H1 (cell line): ENCODE measurements at regions not wholly inside any gene's neighbourhood (a gene's known extent, or its start where the extent isn't known, plus 50 kb on each side); places are given as distances from the start of the nearest gene placed in this dataset.

Experiments
- CTCF ChIA-PET: fragments of 300-600 bp; sonication (Branson Sonifier 250); formaldehyde crosslinking; loops from one replicate; lab custom pipeline; 2021; ENCODE audit not compliant: partially characterized antibody; lab: Charles Lee
- POLR2A ChIA-PET: fragments of 300-600 bp; sonication (Branson Sonifier 250); formaldehyde crosslinking; loops from one replicate; lab custom pipeline; 2021; ENCODE audit warnings: inconsistent platforms; ENCODE audit not compliant: partially characterized antibody; lab: Charles Lee
- DNase-seq, 2 experiments: peaks; one replicate each; pipeline versions ENCODE4 v3.0.0 to v3.0.0-alpha.2; 2010 to 2022; ENCODE audit warnings: low spot score in 2 of 2, low read depth in 1 of 2, mixed read lengths in 1 of 2
- FAIRE-seq: peaks from 2 replicates; lab custom pipeline; 2011; peaks lifted over from hg19 to GRCh38; lab: Jason Lieb, UNC
- H2AFZ ChIP-seq: 2 replicates; pipeline ENCODE4 v1.8.1; 2012; ENCODE audit warnings: low read length, inconsistent platforms
- H2AK5ac ChIP-seq: 2 replicates; pipeline ENCODE4 v1.6.1; 2013; ENCODE audit warnings: low read depth, low read length
- H2BK120ac ChIP-seq: replicated peaks from 2 replicates; pipeline ENCODE3; 2013; ENCODE audit warnings: low read depth, low read length, inconsistent platforms
- H2BK12ac ChIP-seq: 2 replicates; pipeline ENCODE4 v1.6.1; 2013; ENCODE audit warnings: low read depth, low read length
- H2BK15ac ChIP-seq: 2 replicates; pipeline ENCODE4 v1.6.1; 2013; ENCODE audit warnings: low read length
- H2BK20ac ChIP-seq: 2 replicates; pipeline ENCODE4 v1.6.1; 2013; ENCODE audit warnings: low read length
- H2BK5ac ChIP-seq: 2 replicates; pipeline ENCODE4 v1.6.1; 2013; ENCODE audit warnings: low read depth, low read length
- H3K14ac ChIP-seq: 2 replicates; pipeline ENCODE4 v1.6.1; 2013; ENCODE audit warnings: inconsistent platforms; ENCODE audit not compliant: insufficient read length
- H3K18ac ChIP-seq: 2 replicates; pipeline ENCODE4 v1.6.1; 2013; ENCODE audit warnings: low read length; ENCODE audit errors: extremely low read depth
- H3K23ac ChIP-seq: 2 replicates; pipeline ENCODE4 v1.6.1; 2013; ENCODE audit warnings: inconsistent platforms; ENCODE audit not compliant: insufficient read length
- H3K23me2 ChIP-seq: 2 replicates; pipeline ENCODE4 v1.6.1; 2013; ENCODE audit warnings: low read depth, low read length
- H3K27ac ChIP-seq: 2 replicates; pipeline ENCODE4 v1.6.1; 2011; ENCODE audit warnings: low read depth, low read length, inconsistent platforms
- H3K27me3 ChIP-seq, 4 experiments: replicated peaks in 1 of 4; 1 replicate in 1 of 4; 2 replicates in 3 of 4; pipeline versions ENCODE4 v1.6.1 to v1.8.1; 2011 to 2013; ENCODE audit warnings: low read length in 3 of 4, mild to moderate bottlenecking in 3 of 4, inconsistent platforms in 2 of 4, mixed read lengths in 2 of 4, moderate library complexity in 1 of 4; ENCODE audit not compliant: control insufficient read depth in 3 of 4, insufficient read depth in 3 of 4; ENCODE audit errors: extremely low read depth in 1 of 4
- H3K36me3 ChIP-seq, 4 experiments: 2 replicates each; pipeline versions ENCODE4 v1.6.1 to v1.8.1; 2011 to 2013; ENCODE audit warnings: mild to moderate bottlenecking in 4 of 4, low read length in 3 of 4, moderate library complexity in 2 of 4, control low read depth in 1 of 4, inconsistent platforms in 1 of 4; ENCODE audit not compliant: insufficient read depth in 4 of 4, control insufficient read depth in 2 of 4
- H3K4ac ChIP-seq: replicated peaks from 2 replicates; pipeline ENCODE3; 2013; ENCODE audit warnings: low read length, low read depth, mixed read lengths, inconsistent platforms; ENCODE audit not compliant: insufficient read length
- H3K4me1 ChIP-seq, 4 experiments: replicated peaks in 1 of 4; 1 replicate in 1 of 4; 2 replicates in 3 of 4; pipeline versions ENCODE4 v1.6.1 to v1.8.1; 2011 to 2013; ENCODE audit warnings: low read length in 3 of 4, inconsistent platforms in 2 of 4, mixed read lengths in 1 of 4; ENCODE audit not compliant: insufficient read depth in 4 of 4, control insufficient read depth in 3 of 4
- H3K4me2 ChIP-seq, 2 experiments: 2 replicates each; pipeline versions ENCODE4 v1.6.1 to v1.8.1; 2011 to 2013; ENCODE audit warnings: low read depth in 2 of 2, low read length in 2 of 2, control low read depth in 1 of 2, inconsistent platforms in 1 of 2, mild to moderate bottlenecking in 1 of 2; ENCODE audit not compliant: insufficient read depth in 1 of 2
- H3K4me3 ChIP-seq, 4 experiments: fragments of 200-600, 300-600 bp in 1 of 4; sonication (generic), shearing (Covaris generic), sonication (Bioruptor Twin) in 1 of 4; 2 replicates each; pipeline versions ENCODE4 v1.5.1 to v1.8.1; 2011 to 2016; ENCODE audit warnings: low read length in 4 of 4, low read depth in 3 of 4, control low read depth in 2 of 4, inconsistent platforms in 2 of 4, mild to moderate bottlenecking in 2 of 4, mixed read lengths in 1 of 4, moderate library complexity in 1 of 4; ENCODE audit not compliant: insufficient read depth in 2 of 4; ENCODE audit errors: extremely low read depth in 1 of 4
- H3K56ac ChIP-seq: replicated peaks from 2 replicates; pipeline ENCODE3; 2013; ENCODE audit warnings: low read depth, mild to moderate bottlenecking, mixed read lengths, low read length, inconsistent platforms; ENCODE audit not compliant: insufficient read length
- H3K79me1 ChIP-seq: 2 replicates; pipeline ENCODE4 v1.6.1; 2013; ENCODE audit warnings: low read depth, low read length, control low read depth
- H3K79me2 ChIP-seq, 2 experiments: 2 replicates each; pipeline versions ENCODE4 v1.6.1 to v1.8.1; 2012 to 2013; ENCODE audit warnings: low read length in 2 of 2, mild to moderate bottlenecking in 2 of 2, inconsistent platforms in 1 of 2; ENCODE audit not compliant: insufficient read depth in 2 of 2, control insufficient read depth in 1 of 2
- H3K9ac ChIP-seq, 4 experiments: replicated peaks in 1 of 4; 1 replicate in 1 of 4; 2 replicates in 3 of 4; pipeline versions ENCODE4 v1.6.1 to v1.8.1; 2011 to 2013; ENCODE audit warnings: low read depth in 3 of 4, low read length in 3 of 4, control low read depth in 2 of 4, mild to moderate bottlenecking in 2 of 4, moderate library complexity in 2 of 4, inconsistent platforms in 1 of 4; ENCODE audit errors: extremely low read depth in 1 of 4
- H3K9me3 ChIP-seq, 2 experiments: 2 replicates each; pipeline versions ENCODE4 v1.6.1 to v1.8.1; 2012 to 2013; ENCODE audit warnings: mild to moderate bottlenecking in 2 of 2, moderate library complexity in 2 of 2, control low read depth in 1 of 2, inconsistent platforms in 1 of 2, low read depth in 1 of 2, low read length in 1 of 2, mixed read lengths in 1 of 2; ENCODE audit not compliant: insufficient read depth in 2 of 2
- H4K20me1 ChIP-seq, 2 experiments: replicated peaks in 1 of 2; 2 replicates each; pipeline versions ENCODE3 to v1.8.1; 2011 to 2013; ENCODE audit warnings: inconsistent platforms in 2 of 2, low read length in 2 of 2, mild to moderate bottlenecking in 1 of 2; ENCODE audit not compliant: insufficient read depth in 2 of 2, control insufficient read depth in 1 of 2
- H4K5ac ChIP-seq: 2 replicates; pipeline ENCODE4 v1.6.1; 2013; ENCODE audit warnings: low read length, low read depth, mixed read lengths, inconsistent platforms; ENCODE audit not compliant: insufficient read length
- H4K8ac ChIP-seq: 2 replicates; pipeline ENCODE4 v1.8.0; 2013; ENCODE audit warnings: mild to moderate bottlenecking, moderate library complexity, low read length, inconsistent platforms; ENCODE audit not compliant: insufficient read depth; ENCODE audit errors: extremely low read depth
- H4K91ac ChIP-seq: replicated peaks from 2 replicates; pipeline ENCODE3; 2013; ENCODE audit warnings: low read length, mixed read lengths, inconsistent platforms; ENCODE audit not compliant: insufficient read length
- EP300 ChIP-seq, 2 experiments: IDR thresholded peaks; 1 replicate in 1 of 2; 2 replicates in 1 of 2; pipeline ENCODE4 v1.6.1; 2011 to 2012; ENCODE audit warnings: low read depth in 2 of 2, low read length in 2 of 2, mild to moderate bottlenecking in 2 of 2, borderline replicate concordance in 1 of 2, inconsistent platforms in 1 of 2, moderate library complexity in 1 of 2
- WGBS, 2 experiments: shearing (Covaris generic) in 1 of 2; methylation state at CpG; one replicate each; pipeline versions ENCODE4 v1.1.6 to v1.1.7; 2013 to 2015; ENCODE audit warnings: low lambda C conversion rate in 2 of 2, mixed read lengths in 2 of 2, inconsistent platforms in 1 of 2, low coverage in 1 of 2, missing lambda C conversion rate in 1 of 2; ENCODE audit not compliant: insufficient replicate concordance in 2 of 2, insufficient coverage in 1 of 2, insufficient read length in 1 of 2; ENCODE audit errors: extremely low coverage in 1 of 2, missing lambda C conversion rate in 1 of 2; 5-methylcytosine and 5-hydroxymethylcytosine counted together

GRCh38 chr2:12192762-12193161, 446.3 kb downstream of the LPIN1 start:
- Histone ChIP-seq H3K4ac (no peak overlapping the region), H3K27ac (no peak overlapping the region), H3K23me2 (no peaks in the 10 kb centered on the region), H2BK15ac (no peak overlapping the region), H4K8ac (no peak overlapping the region), H2BK120ac (no peak overlapping the region), H2AK5ac (no peak overlapping the region), H3K27me3 (no peaks in the 10 kb centered on the region), H4K5ac (no peak overlapping the region), H3K9ac (no peak overlapping the region), H3K4me1 (no peaks in the 10 kb centered on the region), H3K56ac (no peak overlapping the region), H3K4me3 (no peak overlapping the region), H3K36me3 (no peaks in the 10 kb centered on the region; a peak in 1 of 8 replicates), H3K23ac (no peak overlapping the region), H2AFZ (peak overlapping the region; percentile 50; the same call in 1 of the 2 replicates), H3K4me2 (no peak overlapping the region), H4K20me1 (no peaks in the 10 kb centered on the region), H3K14ac (no peak overlapping the region), H4K91ac (no peak overlapping the region), H2BK12ac (no peak overlapping the region), H3K79me1 (no peaks in the 10 kb centered on the region), H3K79me2 (no peaks in the 10 kb centered on the region), H2BK5ac (no peak overlapping the region), H3K9me3 (no peaks in the 10 kb centered on the region), H3K18ac (no peak overlapping the region), H2BK20ac (no peak overlapping the region)
- DNase-seq (no peak), FAIRE-seq (no peak)
- CTCF ChIA-PET, result no interaction called here
- 83% methylated on average over 5 of the region's 5 CpGs; no CpG with 5 or more reads in 1 of the 2 experiments for WGBS, 2 experiments
- POLR2A ChIA-PET, result interaction anchor here (0.6 kb wide), 1 partner anchor 504 kb away, joined by 4 read pairs; no protein-coding TSS in a partner anchor
- no peak for TF ChIP-seq EP300 (IDR thresholded peaks at IDR 0.05; ENCODE audit: borderline replicate concordance in 1 of 2, low read depth in 2 of 2, low read length in 2 of 2)
